ENCODE measurements at regions not wholly inside any gene's neighbourhood (a gene's known extent, or its start where the extent isn't known, plus 50 kb on each side); places are given as distances from the start of the nearest gene placed in this dataset.
A peak's percentile ranks its signal among the peaks of the same experiment; 100 is the strongest.

- TF ChIP-seq CTCF (IDR thresholded peaks at IDR 0.05; ENCODE audit: unreplicated experiment) = no peak
- Mint-ChIP-seq H3K4me1 (ENCODE audit: low read depth) (peaks cover 9% of the 10 kb centered on the region), H3K4me3 (ENCODE audit: low read depth) (no peak overlapping the region), H3K27ac (no peak overlapping the region), H3K27me3 (no peaks in the 10 kb centered on the region), H3K9me3 (ENCODE audit: low read depth) (peaks cover 2% of the 10 kb centered on the region), H3K36me3 (ENCODE audit: insufficient read depth) (no peaks in the 10 kb centered on the region)
- no peak for DNase-seq (ENCODE audit: low spot score, unreplicated experiment)
Observed at GRCh38 chr19:20333508-20333907, 166.5 kb downstream of the ZNF486 start.

GRCh38 chr19:20325151-20325550 is 158.1 kb downstream of the ZNF486 start:
- Mint-ChIP-seq H3K27me3 (no peaks in the 10 kb centered on the region), H3K27ac (no peak overlapping the region), H3K4me3 (ENCODE audit: low read depth) (no peak overlapping the region), H3K4me1 (ENCODE audit: low read depth) (peaks cover 21% of the 10 kb centered on the region), H3K36me3 (ENCODE audit: insufficient read depth) (no peaks in the 10 kb centered on the region), H3K9me3 (ENCODE audit: low read depth) (no peaks in the 10 kb centered on the region)
- DNase-seq (ENCODE audit: low spot score, unreplicated experiment) = no peak
- no peak for TF ChIP-seq CTCF (IDR thresholded peaks at IDR 0.05; ENCODE audit: unreplicated experiment)

GRCh38 chr19:20321139-20321763 is 154.2 kb downstream of the ZNF486 start:
- Mint-ChIP-seq H3K27me3 (no peaks in the 10 kb centered on the region), H3K4me3 (ENCODE audit: low read depth) (no peak overlapping the region), H3K9me3 (ENCODE audit: low read depth) (no peaks in the 10 kb centered on the region), H3K36me3 (ENCODE audit: insufficient read depth) (no peaks in the 10 kb centered on the region), H3K4me1 (ENCODE audit: low read depth) (peaks cover 37% of the 10 kb centered on the region), H3K27ac (peak overlapping the region; percentile 46)
- TF ChIP-seq CTCF (IDR thresholded peaks at IDR 0.05; ENCODE audit: unreplicated experiment) = no peak
- DNase-seq (ENCODE audit: low spot score, unreplicated experiment) = no peak

GRCh38 chr19:20320191-20320590 is 153.2 kb downstream of the ZNF486 start:
- TF ChIP-seq CTCF (IDR thresholded peaks at IDR 0.05; ENCODE audit: unreplicated experiment) = no peak

DNA sequence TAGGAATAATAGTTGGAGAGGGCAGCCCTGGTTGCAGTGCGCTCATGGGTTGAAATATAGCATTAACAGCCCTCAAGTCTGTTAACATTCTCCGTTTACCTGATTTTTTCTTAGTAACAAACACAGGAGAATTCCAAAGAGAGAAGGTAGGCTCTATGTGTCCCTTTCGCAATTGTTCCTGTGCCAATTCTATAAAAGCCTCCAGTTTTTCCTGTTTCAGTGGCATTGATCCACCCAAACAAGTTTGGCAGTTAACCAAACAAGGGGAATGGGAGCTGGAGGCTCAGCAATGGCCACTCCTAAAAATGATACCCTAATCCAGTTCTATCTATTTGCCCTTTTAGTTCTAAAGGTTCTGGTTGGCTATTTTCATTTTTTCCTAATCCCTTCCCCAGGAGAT is 151.6 kb downstream of the ZNF486 start:
- DNase-seq (ENCODE audit: low spot score, unreplicated experiment) = no peak
- no peak overlapping the region for H3K27ac Mint-ChIP-seq
- no peak overlapping the region for H3K4me3 Mint-ChIP-seq (ENCODE audit: low read depth)
- no peaks in the 10 kb centered on the region for H3K27me3 Mint-ChIP-seq
- peaks cover 39% of the 10 kb centered on the region for H3K4me1 Mint-ChIP-seq (ENCODE audit: low read depth)
- no peaks in the 10 kb centered on the region for H3K9me3 Mint-ChIP-seq (ENCODE audit: low read depth)
- H3K36me3 Mint-ChIP-seq (ENCODE audit: insufficient read depth) = no peaks in the 10 kb centered on the region
- TF ChIP-seq CTCF (IDR thresholded peaks at IDR 0.05; ENCODE audit: unreplicated experiment) = no peak

More at GRCh38 chr19:20320191-20320590, 153.2 kb downstream of the ZNF486 start:
- Mint-ChIP-seq H3K9me3 (ENCODE audit: low read depth) (no peaks in the 10 kb centered on the region), H3K27me3 (no peaks in the 10 kb centered on the region), H3K4me1 (ENCODE audit: low read depth) (peaks cover 38% of the 10 kb centered on the region), H3K27ac (peak overlapping the region; percentile 85), H3K4me3 (ENCODE audit: low read depth) (peak overlapping the region; percentile 16), H3K36me3 (ENCODE audit: insufficient read depth) (no peaks in the 10 kb centered on the region)
- no peak for DNase-seq (ENCODE audit: low spot score, unreplicated experiment)

Data from progenitor cell of endocrine pancreas (in vitro differentiated cells).